ENCODE measurements at regions not wholly inside any gene's neighbourhood (a gene's known extent, or its start where the extent isn't known, plus 50 kb on each side); places are given as distances from the start of the nearest gene placed in this dataset.

- TF ChIP-seq EP300 (IDR thresholded peaks at IDR 0.05; ENCODE audit: borderline replicate concordance) (no peak), MAX (IDR thresholded peaks at IDR 0.05) (no peak), RAD21 (IDR thresholded peaks at IDR 0.05; ENCODE audit: low read depth) (no peak), CREB1 (IDR thresholded peaks at IDR 0.05; ENCODE audit: low read depth) (no peak), ZBTB7A (IDR thresholded peaks at IDR 0.05; ENCODE audit: low read depth) (no peak), YY1 (IDR thresholded peaks at IDR 0.05; ENCODE audit: low read depth) (no peak), CEBPB (IDR thresholded peaks at IDR 0.05) (no peak), NFIC (IDR thresholded peaks at IDR 0.05) (no peak), USF1 (IDR thresholded peaks at IDR 0.05) (no peak)
These were observed 93.8 kb upstream of the SIRPA start for GRCh38 chr20:1801225-1801928.
